ENCODE measurements at regions not wholly inside any gene's neighbourhood (a gene's known extent, or its start where the extent isn't known, plus 50 kb on each side); places are given as distances from the start of the nearest gene placed in this dataset.
"Not testable (repeated sequence)": the region's sequence is repeated elsewhere in the genome, so short reads cannot be mapped to it uniquely, and the experiment has no call there.

GRCh38 chr3:182431972-182432371 is 361.3 kb upstream of the ATP11B start:
- in situ Hi-C loops (cut with HindIII; ENCODE audit: low sequenced_read_pairs): not testable (repeated sequence)

GRCh38 chr3:182435860-182436259 is 357.4 kb upstream of the ATP11B start:
- in situ Hi-C loops (cut with HindIII; ENCODE audit: low sequenced_read_pairs): no loop called here

- in situ Hi-C loops (cut with HindIII; ENCODE audit: low sequenced_read_pairs): no loop called here
Measured at GRCh38 chr3:182436547-182436946, 356.8 kb upstream of the ATP11B start.

GRCh38 chr3:182438398-182438797 is 354.9 kb upstream of the ATP11B start:
- in situ Hi-C loops (cut with HindIII; ENCODE audit: low sequenced_read_pairs): no loop called here

GRCh38 chr3:182440101-182440500 is 353.2 kb upstream of the ATP11B start:
- in situ Hi-C loops (cut with HindIII; ENCODE audit: low sequenced_read_pairs): no loop called here

GRCh38 chr3:182445576-182445975 is 347.7 kb upstream of the ATP11B start:
- in situ Hi-C loops (cut with HindIII; ENCODE audit: low sequenced_read_pairs): no loop called here

GRCh38 chr3:182450942-182451787 is 342.1 kb upstream of the ATP11B start:
- in situ Hi-C loops (cut with HindIII; ENCODE audit: low sequenced_read_pairs): loop anchor here (5.0 kb wide), 1 partner anchor 46 kb away; no protein-coding TSS in a partner anchor

- in situ Hi-C loops (cut with HindIII; ENCODE audit: low sequenced_read_pairs): loop anchor here (5.0 kb wide), 1 partner anchor 45 kb away; no protein-coding TSS in a partner anchor
Measured at GRCh38 chr3:182451871-182452270, 341.4 kb upstream of the ATP11B start.

- in situ Hi-C loops (cut with HindIII; ENCODE audit: low sequenced_read_pairs): no loop called here
Measured at GRCh38 chr3:182455011-182455410, 338.3 kb upstream of the ATP11B start.

- in situ Hi-C loops (cut with HindIII; ENCODE audit: low sequenced_read_pairs): no loop called here
Measured at GRCh38 chr3:182460303-182460702, 333.0 kb upstream of the ATP11B start.

- in situ Hi-C loops (cut with HindIII; ENCODE audit: low sequenced_read_pairs): no loop called here
Measured at GRCh38 chr3:182462152-182462551, 331.2 kb upstream of the ATP11B start.

- in situ Hi-C loops (cut with HindIII; ENCODE audit: low sequenced_read_pairs): no loop called here
Measured at GRCh38 chr3:182464513-182465145, 328.7 kb upstream of the ATP11B start.

GRCh38 chr3:182465301-182466185 is 327.8 kb upstream of the ATP11B start:
- in situ Hi-C loops (cut with HindIII; ENCODE audit: low sequenced_read_pairs): no loop called here

- in situ Hi-C loops (cut with HindIII; ENCODE audit: low sequenced_read_pairs): no loop called here
Measured at GRCh38 chr3:182469086-182469485, 324.2 kb upstream of the ATP11B start.

GRCh38 chr3:182470187-182470586 is 323.1 kb upstream of the ATP11B start:
- in situ Hi-C loops (cut with HindIII; ENCODE audit: low sequenced_read_pairs): no loop called here

- in situ Hi-C loops (cut with HindIII; ENCODE audit: low sequenced_read_pairs): no loop called here
Measured at GRCh38 chr3:182473191-182473710, 320.1 kb upstream of the ATP11B start.

GRCh38 chr3:182478369-182478768 is 314.9 kb upstream of the ATP11B start:
- in situ Hi-C loops (cut with HindIII; ENCODE audit: low sequenced_read_pairs): no loop called here

GRCh38 chr3:182479419-182480336 is 313.6 kb upstream of the ATP11B start:
- in situ Hi-C loops (cut with HindIII; ENCODE audit: low sequenced_read_pairs): no loop called here

- in situ Hi-C loops (cut with HindIII; ENCODE audit: low sequenced_read_pairs): no loop called here
Measured at GRCh38 chr3:182482705-182483104, 310.6 kb upstream of the ATP11B start.

GRCh38 chr3:182484682-182485081 is 308.6 kb upstream of the ATP11B start:
- in situ Hi-C loops (cut with HindIII; ENCODE audit: low sequenced_read_pairs): no loop called here

All from endothelial cell of hepatic sinusoid (primary cell).